ENCODE measurements at regions not wholly inside any gene's neighbourhood (a gene's known extent, or its start where the extent isn't known, plus 50 kb on each side); places are given as distances from the start of the nearest gene placed in this dataset.

- DNase-seq: peak; percentile 16 to 71 (median 57)
Measured at GRCh38 chr18:11553098-11553940, 56.1 kb upstream of the SLC35G4 start.

DNA sequence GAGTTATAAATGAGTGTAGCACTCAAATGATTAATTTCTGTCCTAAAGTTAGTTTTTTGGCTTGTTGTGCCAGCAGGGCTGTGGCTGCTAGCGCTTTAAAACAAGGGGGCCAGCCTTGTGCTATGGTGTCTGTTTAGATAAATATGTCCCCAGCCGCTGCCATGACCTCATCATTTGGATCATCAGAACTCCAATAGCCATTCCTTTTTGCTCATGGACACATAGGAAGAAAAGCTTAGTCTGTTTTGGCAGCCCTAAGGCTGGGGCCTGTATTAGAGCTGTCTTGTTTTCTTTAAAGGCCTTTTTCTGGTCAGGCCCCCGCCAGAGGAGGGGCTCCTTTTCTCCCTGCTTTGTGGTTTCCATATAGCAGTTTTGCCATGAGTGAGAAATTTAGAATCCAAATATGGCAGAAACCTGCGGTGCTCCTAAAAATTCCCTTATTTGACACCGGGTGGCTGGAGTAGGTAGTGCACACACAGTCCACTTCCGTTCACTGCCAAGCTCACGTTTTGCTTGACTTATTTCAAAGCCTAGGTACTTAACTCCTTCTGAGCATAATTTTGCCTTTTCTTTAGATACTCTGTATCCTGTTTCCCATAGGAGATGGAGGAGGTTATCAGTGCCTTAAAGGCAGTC is 60.4 kb upstream of the SLC35G4 start:
- DNase-seq: no peak

DNA sequence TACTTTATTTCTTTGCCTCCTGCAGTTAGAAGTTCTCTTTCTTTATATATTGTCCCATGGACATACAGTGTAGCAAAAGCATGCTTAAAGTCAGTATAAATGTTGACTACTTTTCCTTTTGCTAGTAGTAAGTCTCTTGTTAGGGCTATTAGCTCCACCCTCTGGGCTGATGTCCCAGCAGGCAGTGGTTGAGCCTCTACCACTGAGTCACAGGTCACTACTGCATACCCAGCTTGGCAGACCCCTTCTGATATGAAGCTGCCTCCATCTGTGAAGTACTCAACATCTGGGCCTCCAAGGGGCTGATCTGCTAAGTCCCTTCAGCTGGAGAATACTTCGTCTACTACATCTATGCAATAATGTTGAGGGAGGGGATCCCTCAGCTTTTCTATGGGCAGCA is 61.0 kb upstream of the SLC35G4 start:
- no peak for DNase-seq

DNA sequence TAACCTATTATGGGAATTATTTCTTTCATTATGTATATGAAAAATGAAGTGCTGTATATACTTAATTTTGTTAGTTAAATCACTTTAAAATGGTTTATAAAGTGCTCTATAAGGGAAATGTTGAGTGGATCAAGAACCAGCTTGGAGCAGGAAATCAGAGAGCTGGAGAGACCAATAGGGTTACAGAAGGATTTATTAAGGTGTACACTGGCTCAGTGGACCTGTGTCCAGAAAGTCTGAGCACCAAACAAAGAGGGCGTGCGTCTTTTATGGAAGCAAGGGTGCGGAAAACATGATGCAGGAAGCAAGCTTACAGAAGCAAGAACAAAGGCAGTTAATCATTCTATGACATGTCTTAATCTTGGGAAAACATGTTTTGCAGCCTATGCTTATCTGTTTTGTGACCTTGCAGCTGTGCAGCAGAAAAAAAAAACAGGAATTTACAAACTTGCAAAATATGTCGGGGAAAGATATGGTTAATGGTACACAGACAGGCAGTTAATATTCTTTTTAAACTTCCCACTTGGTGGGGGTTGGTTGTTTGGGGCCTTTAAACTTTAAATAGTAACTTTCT is 65.2 kb upstream of the SLC35G4 start:
- DNase-seq: no peak

DNA sequence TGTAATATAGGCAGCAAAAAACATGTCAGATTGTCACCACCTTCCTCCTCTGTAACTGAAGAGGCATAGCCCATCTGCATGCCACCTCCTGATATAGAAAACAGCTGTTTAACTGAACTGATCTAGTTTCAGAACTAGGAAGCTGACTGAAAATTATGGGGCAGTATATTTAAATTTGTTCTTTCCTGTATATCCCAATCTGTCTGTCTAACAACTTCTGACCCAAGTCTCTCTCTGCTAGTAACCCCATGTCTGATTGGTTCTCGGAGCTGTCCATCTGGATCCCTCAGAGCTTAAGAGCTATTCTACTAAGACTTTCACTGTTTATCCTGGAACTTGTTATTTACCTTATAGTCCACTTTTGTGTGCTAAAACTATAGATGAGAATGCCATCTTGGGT is 68.2 kb upstream of the SLC35G4 start:
- no peak for DNase-seq

GRCh38 chr18:11533942-11534496 is 75.4 kb upstream of the SLC35G4 start:
- DNase-seq: no peak

DNA sequence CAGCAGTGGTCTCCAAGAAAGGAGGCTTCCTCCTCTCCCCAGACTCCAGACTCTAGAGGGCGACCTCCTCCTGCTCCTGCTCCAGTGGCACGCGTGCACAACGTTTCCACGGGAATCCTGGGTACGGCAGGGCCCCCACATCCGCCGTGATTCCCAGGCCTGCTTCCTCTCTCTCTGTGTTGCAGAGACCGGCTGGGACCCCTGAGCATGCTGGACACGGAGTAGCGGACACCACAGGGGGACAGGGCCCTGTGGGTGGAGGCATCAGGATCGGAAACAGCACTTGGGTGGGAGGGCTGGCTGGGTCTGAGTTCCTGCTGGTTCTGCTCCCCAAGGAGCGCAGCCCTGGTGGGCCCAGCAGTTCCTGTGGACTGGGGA is 75.9 kb upstream of the SLC35G4 start:
- DNase-seq: no peak

DNA sequence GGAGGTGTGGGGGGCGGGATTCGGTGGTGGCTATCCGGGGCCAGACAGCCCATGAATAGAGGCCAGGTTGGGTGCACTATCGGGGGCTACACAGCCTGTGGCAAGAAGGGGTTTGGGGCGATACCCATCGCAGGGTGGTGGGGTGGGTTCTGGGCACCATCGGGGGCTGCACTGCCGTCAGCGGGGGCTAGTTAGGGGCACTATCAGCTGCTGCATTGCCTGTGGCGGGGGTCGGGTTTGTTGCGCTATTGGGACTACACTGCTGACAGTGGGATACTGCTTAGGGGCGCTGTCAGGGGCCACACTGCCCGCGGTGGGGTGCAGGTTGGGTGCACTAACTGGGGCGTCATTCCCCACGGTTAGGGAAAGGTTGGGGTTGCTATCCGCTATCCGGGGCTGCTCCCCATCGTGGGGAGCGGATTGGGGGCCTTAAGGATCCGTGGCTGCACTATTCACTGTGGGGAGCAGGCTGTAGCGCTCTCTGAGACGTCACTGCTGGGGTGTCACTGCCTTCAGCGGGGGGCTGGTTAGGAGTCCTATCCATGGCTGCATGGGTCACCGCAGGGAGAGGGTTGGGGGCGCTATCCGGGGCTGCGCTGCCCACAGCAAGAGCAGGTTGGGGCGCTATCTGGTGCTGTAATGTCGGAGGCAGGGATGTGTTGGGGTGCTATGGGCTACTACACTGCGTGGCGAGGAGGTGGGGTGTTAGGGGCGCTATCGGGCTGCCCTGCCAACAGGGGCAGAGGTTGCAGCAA is 76.5 kb upstream of the SLC35G4 start:
- no peak for DNase-seq

DNA sequence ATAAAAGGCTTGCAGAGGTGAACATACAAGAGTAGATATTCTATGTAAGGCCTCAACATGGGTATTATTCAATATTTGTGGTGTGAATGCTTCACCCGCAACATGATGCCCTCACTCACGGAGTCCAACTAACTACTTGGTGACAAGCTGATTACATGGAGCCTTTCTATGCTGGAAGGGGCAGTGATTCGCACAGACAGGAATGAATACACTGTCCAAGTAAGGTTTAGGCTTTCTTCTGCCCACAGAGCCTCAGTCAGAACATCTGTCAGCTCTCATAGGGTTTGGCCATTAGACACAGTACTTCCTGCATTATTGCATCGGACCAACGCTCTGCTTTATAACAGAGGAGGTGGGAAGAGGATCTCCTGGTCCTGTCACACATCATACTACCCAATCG is 80.3 kb upstream of the SLC35G4 start:
- DNase-seq: no peak

DNA sequence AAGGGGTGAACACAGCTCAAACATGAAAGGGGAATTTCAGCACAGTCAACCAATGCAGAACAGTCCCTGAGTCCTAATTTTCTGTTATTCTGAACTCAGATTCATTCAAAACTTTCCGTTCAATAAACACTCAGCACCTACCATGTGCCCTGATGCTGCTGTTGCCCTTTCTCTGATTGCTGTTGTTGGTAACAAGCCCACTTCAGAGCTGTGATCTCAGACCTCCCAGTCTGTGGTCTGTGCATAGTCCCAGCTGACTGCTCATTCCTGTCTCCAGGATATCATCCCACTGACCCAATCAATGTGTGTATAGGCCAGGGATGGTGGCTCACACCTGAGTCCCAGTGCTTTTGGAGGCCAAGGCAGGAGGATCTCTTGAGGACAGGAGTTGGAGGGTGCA is 82.7 kb upstream of the SLC35G4 start:
- DNase-seq: no peak

DNA sequence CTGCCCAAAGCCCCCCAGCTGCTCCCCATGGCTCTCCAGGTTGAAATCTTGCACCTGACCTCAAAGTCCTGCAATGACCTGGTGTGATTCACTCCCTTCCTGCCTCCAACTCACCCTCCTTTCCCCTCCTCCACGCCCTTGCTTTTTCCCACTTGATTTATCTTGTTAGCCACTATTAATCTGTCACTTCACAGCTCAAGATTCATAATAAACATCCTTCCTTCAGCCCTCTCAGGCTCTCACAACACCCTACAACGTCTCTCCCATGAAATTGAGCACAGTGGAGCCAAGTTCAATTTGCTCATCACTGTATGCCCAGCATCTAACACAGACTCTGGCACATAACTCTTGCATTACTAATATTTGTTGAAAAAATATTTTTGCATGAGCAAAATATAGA is 85.6 kb upstream of the SLC35G4 start:
- DNase-seq: no peak

- no peak for DNase-seq
Measured at GRCh38 chr18:11522992-11523391, 86.4 kb upstream of the SLC35G4 start.

DNA sequence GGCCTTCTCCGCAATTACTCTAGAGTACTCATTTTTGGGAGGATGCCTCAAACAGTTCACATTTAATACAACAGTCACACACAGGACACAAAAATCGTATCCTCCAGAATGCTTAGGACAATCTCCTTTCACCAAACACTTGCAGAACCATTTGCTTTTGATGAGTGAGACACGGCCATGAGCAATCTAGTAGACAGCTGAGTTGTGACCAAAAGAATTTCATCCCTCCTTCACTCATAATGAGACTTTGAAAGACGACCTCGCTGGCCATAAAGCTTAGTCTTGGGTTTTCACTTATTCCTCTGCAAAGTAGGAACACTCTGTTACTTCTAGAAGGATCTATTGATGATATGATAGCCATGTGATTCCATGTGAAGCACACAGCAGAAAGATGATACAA is 87.5 kb upstream of the SLC35G4 start:
- DNase-seq: no peak

GRCh38 chr18:11520536-11520935 is 88.9 kb upstream of the SLC35G4 start:
- no peak for DNase-seq

- peak; percentile 9 to 66 (median 52) for DNase-seq
Measured at GRCh38 chr18:11518788-11519685, 90.4 kb upstream of the SLC35G4 start.

- DNase-seq: no peak
Measured at GRCh38 chr18:11517704-11518103, 91.7 kb upstream of the SLC35G4 start.

- no peak for DNase-seq
Measured at GRCh38 chr18:11516751-11517503, 92.5 kb upstream of the SLC35G4 start.

DNA sequence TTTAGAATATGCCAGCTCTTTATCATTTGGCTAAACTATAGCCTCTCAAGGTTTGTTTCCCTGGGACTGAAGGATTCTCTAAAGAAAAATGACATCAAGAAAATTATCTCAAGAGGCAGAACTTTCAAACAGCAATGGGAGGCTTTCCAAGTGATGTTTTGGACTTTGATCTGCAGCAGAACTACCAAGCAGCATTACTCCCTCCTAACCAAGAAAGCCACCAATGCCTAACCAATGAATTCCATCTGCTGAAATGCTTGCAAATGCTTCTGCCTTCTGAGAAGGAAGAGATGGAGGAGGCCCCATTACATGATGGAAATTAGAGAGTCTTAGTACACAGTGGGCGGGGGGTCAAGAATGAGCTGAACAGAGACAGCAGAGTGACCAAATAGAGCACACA is 95.1 kb upstream of the SLC35G4 start:
- no peak for DNase-seq

- DNase-seq: peak in 2 of 3 experiments; percentile 7 to 22
Measured at GRCh38 chr18:11512096-11513025, 97.0 kb upstream of the SLC35G4 start.

DNA sequence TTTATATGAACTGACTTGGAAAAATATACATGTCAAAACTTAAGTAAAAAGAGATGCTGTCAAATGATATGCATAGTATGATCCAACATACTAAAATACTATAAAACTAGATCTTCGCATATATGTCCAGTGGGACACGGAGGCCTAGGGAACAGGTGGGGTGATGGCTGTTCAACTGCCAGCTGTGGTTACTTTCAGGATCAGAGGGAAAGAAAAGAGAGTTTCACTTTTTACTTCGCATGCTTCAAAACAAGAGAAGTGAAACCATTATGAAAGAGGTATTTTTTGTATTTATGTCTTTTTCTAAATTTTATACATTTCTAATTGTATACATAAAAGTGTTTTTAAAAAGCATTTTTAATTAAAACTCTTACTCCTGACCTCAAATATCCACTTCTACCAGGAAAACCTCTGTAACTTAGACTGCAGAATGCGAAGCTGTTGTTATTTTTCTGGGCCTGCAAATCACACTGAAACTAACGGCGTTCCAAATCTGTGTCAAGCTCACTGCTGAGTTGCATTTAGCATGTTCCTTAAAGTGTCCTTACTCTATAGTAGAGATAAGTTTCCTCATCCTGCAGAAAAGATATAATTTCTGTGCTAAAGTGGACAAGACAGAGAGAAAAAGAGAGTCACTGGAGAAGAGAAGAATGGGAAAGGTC is 97.8 kb upstream of the SLC35G4 start:
- DNase-seq: no peak

Data from NCI-H1417 (cell line).